SK-N-MC (cell line): ENCODE measurements at regions not wholly inside any gene's neighbourhood (a gene's known extent, or its start where the extent isn't known, plus 50 kb on each side); places are given as distances from the start of the nearest gene placed in this dataset.
"Not testable (repeated sequence)": the region's sequence is repeated elsewhere in the genome, so short reads cannot be mapped to it uniquely, and the experiment has no call there.

Source experiments
- EZH2 ChIP-seq: fragments of 200-600 bp; sonication (generic); IDR thresholded peaks from one replicate; pipeline ENCODE4 v1.6.1; 2017; ENCODE audit warnings: antibody characterized with exemption
- FOXP2 ChIP-seq: optimal IDR thresholded peaks from 2 replicates; pipeline ENCODE3; 2011; ENCODE audit warnings: mild to moderate bottlenecking, moderate library complexity; ENCODE audit not compliant: insufficient read depth; ENCODE audit errors: extremely low read length, control extremely low read depth

- TF ChIP-seq EZH2, FOXP2: not testable (repeated sequence)
These were observed 146.9 kb upstream of the PLGLB2 start for GRCh38 chr2:87600961-87601360.
